Activated naive CD8-positive, alpha-beta T cell (primary cell): ENCODE measurements at regions not wholly inside any gene's neighbourhood (a gene's known extent, or its start where the extent isn't known, plus 50 kb on each side); places are given as distances from the start of the nearest gene placed in this dataset.
"Not testable (repeated sequence)": the region's sequence is repeated elsewhere in the genome, so short reads cannot be mapped to it uniquely, and the experiment has no call there.

Experiments used
- H3K27ac Mint-ChIP-seq: one replicate; pipeline ENCODE4 v1.8.0; 2021; ENCODE audit warnings: mixed read lengths
- H3K27me3 Mint-ChIP-seq: one replicate; pipeline ENCODE4 v1.8.0; 2021; ENCODE audit warnings: mixed read lengths
- H3K36me3 Mint-ChIP-seq: one replicate; pipeline ENCODE4 v1.8.0; 2021; ENCODE audit warnings: mixed read lengths
- H3K4me1 Mint-ChIP-seq: one replicate; pipeline ENCODE4 v1.8.0; 2021; ENCODE audit warnings: low read depth, mixed read lengths
- H3K4me3 Mint-ChIP-seq: one replicate; pipeline ENCODE4 v1.8.0; 2021; ENCODE audit warnings: mild to moderate bottlenecking, mixed read lengths
- H3K9me3 Mint-ChIP-seq: one replicate; pipeline ENCODE4 v1.8.0; 2021; ENCODE audit warnings: low read depth, mixed read lengths

- H3K36me3 Mint-ChIP-seq: no peaks in the 10 kb centered on the region
- peaks cover 3% of the 10 kb centered on the region for H3K27me3 Mint-ChIP-seq
- no peaks in the 10 kb centered on the region for H3K9me3 Mint-ChIP-seq
- peaks cover 32% of the 10 kb centered on the region for H3K4me1 Mint-ChIP-seq
- H3K4me3 Mint-ChIP-seq: peak overlapping the region; percentile 86
- H3K27ac Mint-ChIP-seq: peak overlapping the region; percentile 61
These were observed 164.2 kb downstream of the PPIAL4G start for GRCh38 chr1:148318904-148319242.

- no peaks in the 10 kb centered on the region for H3K9me3 Mint-ChIP-seq
- H3K4me1 Mint-ChIP-seq: peaks cover 32% of the 10 kb centered on the region
- peak overlapping the region; percentile 61 for H3K27ac Mint-ChIP-seq
- no peaks in the 10 kb centered on the region for H3K36me3 Mint-ChIP-seq
- H3K4me3 Mint-ChIP-seq: peak overlapping the region; percentile 86
- peaks cover 3% of the 10 kb centered on the region for H3K27me3 Mint-ChIP-seq
These were observed 164.8 kb downstream of the PPIAL4G start for GRCh38 chr1:148318123-148318903.

GRCh38 chr1:148317288-148317985, 165.4 kb upstream of the NBPF11 start:
- H3K4me3 Mint-ChIP-seq: peak overlapping the region; percentile 86
- peaks cover 32% of the 10 kb centered on the region for H3K4me1 Mint-ChIP-seq
- no peaks in the 10 kb centered on the region for H3K9me3 Mint-ChIP-seq
- H3K36me3 Mint-ChIP-seq: no peaks in the 10 kb centered on the region
- peaks cover 7% of the 10 kb centered on the region for H3K27me3 Mint-ChIP-seq
- no peak overlapping the region for H3K27ac Mint-ChIP-seq

GRCh38 chr1:148315071-148315811, 163.2 kb upstream of the NBPF11 start:
- Mint-ChIP-seq H3K4me3 (no peak overlapping the region), H3K9me3 (no peaks in the 10 kb centered on the region), H3K4me1 (peaks cover 35% of the 10 kb centered on the region), H3K27me3 (peaks cover 11% of the 10 kb centered on the region), H3K27ac (no peak overlapping the region), H3K36me3 (no peaks in the 10 kb centered on the region)

- Mint-ChIP-seq H3K27ac (no peak overlapping the region), H3K4me3 (no peak overlapping the region), H3K36me3 (no peaks in the 10 kb centered on the region), H3K9me3 (no peaks in the 10 kb centered on the region), H3K27me3 (peaks cover 22% of the 10 kb centered on the region), H3K4me1 (peaks cover 10% of the 10 kb centered on the region)
These were observed 158.7 kb upstream of the NBPF11 start for GRCh38 chr1:148310807-148311206.

GRCh38 chr1:148309940-148310500, 157.9 kb upstream of the NBPF11 start:
- Mint-ChIP-seq H3K4me3 (no peak overlapping the region), H3K9me3 (no peaks in the 10 kb centered on the region), H3K27me3 (peaks cover 28% of the 10 kb centered on the region), H3K4me1 (peaks cover 10% of the 10 kb centered on the region), H3K36me3 (no peaks in the 10 kb centered on the region), H3K27ac (no peak overlapping the region)

GRCh38 chr1:148308832-148309458, 156.9 kb upstream of the NBPF11 start:
- Mint-ChIP-seq H3K4me1 (peaks cover 14% of the 10 kb centered on the region), H3K27me3 (peaks cover 32% of the 10 kb centered on the region), H3K36me3 (no peaks in the 10 kb centered on the region), H3K27ac (no peak overlapping the region), H3K9me3 (no peaks in the 10 kb centered on the region), H3K4me3 (no peak overlapping the region)

GRCh38 chr1:148307583-148308185, 155.6 kb upstream of the NBPF11 start:
- Mint-ChIP-seq H3K27me3 (peaks cover 29% of the 10 kb centered on the region), H3K27ac (no peak overlapping the region), H3K36me3 (no peaks in the 10 kb centered on the region), H3K4me3 (no peak overlapping the region), H3K4me1 (peaks cover 22% of the 10 kb centered on the region), H3K9me3 (no peaks in the 10 kb centered on the region)

GRCh38 chr1:148304935-148305334, 152.9 kb upstream of the NBPF11 start:
- not testable (repeated sequence) for H3K27ac Mint-ChIP-seq, H3K9me3 Mint-ChIP-seq, H3K36me3 Mint-ChIP-seq
- Mint-ChIP-seq H3K4me1 (peaks cover 14% of the 10 kb centered on the region), H3K4me3 (peak overlapping the region; percentile 3), H3K27me3 (peaks cover 24% of the 10 kb centered on the region)

GRCh38 chr1:148302586-148303364, 150.7 kb upstream of the NBPF11 start:
- Mint-ChIP-seq H3K27me3 (peaks cover 18% of the 10 kb centered on the region), H3K27ac (peak overlapping the region; percentile 43), H3K4me3 (peak overlapping the region; percentile 85), H3K4me1 (peaks cover 14% of the 10 kb centered on the region)
- H3K9me3 Mint-ChIP-seq, H3K36me3 Mint-ChIP-seq: not testable (repeated sequence)

- not testable (repeated sequence) for H3K4me3 Mint-ChIP-seq, H3K36me3 Mint-ChIP-seq, H3K9me3 Mint-ChIP-seq, H3K27me3 Mint-ChIP-seq, H3K27ac Mint-ChIP-seq, H3K4me1 Mint-ChIP-seq
These were observed 145.8 kb upstream of the NBPF11 start for GRCh38 chr1:148297852-148298251.

GRCh38 chr1:148296511-148296910, 144.4 kb upstream of the NBPF11 start:
- Mint-ChIP-seq H3K4me1 (no peaks in the 10 kb centered on the region), H3K4me3 (no peak overlapping the region), H3K27me3 (peaks cover 2% of the 10 kb centered on the region), H3K36me3 (no peaks in the 10 kb centered on the region), H3K27ac (no peak overlapping the region), H3K9me3 (no peaks in the 10 kb centered on the region)

GRCh38 chr1:148294116-148294807, 142.2 kb upstream of the NBPF11 start:
- Mint-ChIP-seq H3K27me3 (peaks cover 2% of the 10 kb centered on the region), H3K9me3 (no peaks in the 10 kb centered on the region), H3K27ac (no peak overlapping the region), H3K36me3 (no peaks in the 10 kb centered on the region), H3K4me1 (no peaks in the 10 kb centered on the region), H3K4me3 (no peak overlapping the region)
